Activated CD8-positive, alpha-beta memory T cell treated with anti-CD3 and anti-CD28 coated beads, Interleukin-2, amount 50 U/mL, for 24 hours (primary cell): ENCODE measurements at regions not wholly inside any gene's neighbourhood (a gene's known extent, or its start where the extent isn't known, plus 50 kb on each side); places are given as distances from the start of the nearest gene placed in this dataset.

Experiments used
- DNase-seq: peaks from one replicate; pipeline ENCODE4 v3.0.0-alpha.2; 2020; ENCODE audit errors: extremely low read depth

- no peak for DNase-seq
Measured at GRCh38 chr14:95413289-95414215, 93.8 kb upstream of the CLMN start.

GRCh38 chr14:95410838-95411237 is 91.1 kb upstream of the CLMN start:
- DNase-seq: no peak

DNA sequence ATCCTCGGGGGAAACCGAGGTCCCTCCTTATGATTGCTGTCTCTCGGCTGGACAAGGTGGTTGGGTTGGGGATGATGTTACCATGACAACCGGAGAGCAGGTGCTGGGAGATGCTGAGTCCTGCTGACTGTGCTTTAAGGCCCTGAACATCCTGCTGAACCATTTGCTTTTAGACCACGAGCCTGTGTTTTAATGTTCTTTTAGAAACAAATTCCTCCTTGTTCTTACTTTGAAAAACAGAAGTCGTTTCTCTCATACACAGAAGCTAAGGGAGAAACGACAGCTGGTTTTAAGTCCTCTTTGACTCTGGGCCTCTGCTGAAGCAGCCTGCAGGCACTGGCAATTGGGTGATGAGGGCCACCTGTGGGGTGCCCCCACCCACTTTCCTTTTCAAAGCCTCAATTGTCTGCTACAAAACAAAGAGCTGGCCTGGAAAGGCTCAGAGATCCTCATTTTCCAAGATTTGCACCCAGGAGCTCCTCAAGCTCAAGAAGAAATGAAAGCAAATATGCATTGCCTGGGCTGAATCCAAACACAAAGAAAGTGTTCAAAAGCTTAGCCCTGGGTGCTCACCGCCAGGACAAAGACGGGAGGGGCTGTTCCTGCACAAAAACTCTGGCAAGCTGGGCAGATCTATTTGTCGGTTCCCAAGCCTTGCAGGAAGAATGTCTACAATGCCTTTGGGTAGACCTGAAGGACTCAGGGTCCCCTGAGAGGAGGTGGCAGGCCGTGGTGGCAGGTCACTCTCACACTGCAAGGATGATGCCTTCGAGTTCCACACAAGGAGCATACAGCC is 90.0 kb upstream of the CLMN start:
- no peak for DNase-seq

DNA sequence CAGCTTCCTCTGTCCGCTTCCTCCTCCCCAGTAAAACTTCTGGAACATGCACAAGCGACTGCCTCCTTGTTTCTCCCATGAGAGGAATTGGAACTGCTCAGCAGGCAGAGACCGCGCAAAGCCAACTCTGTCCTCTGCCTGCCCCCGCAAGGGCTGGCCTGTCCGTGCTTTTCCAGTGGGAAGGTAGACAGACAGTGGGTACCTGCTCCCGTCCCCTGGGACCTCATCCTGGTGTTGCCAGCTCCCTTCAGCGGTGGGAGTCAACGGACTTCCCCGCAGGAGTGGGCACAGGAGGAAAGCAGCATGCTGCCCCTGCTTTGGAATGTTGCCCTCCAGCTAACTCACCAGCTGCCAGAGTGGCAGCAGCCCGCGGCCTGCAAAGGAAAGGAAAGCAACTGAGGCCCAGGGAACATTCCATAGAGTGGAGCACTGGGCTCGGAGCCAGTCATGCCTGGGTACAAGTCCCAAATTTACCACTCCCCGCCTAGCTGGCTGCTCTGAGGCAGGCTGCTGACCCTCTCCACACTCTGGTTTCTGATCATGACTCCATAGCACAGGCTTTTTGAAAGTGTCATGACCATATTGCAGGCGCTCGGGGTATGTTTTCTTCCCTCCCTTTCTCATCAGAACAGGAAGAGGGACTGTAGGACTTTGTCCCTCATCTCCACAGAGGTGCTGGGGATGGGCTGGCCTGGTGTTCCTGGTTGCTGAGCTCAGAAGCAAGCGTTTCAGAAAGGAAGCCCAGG is 89.2 kb upstream of the CLMN start:
- no peak for DNase-seq

GRCh38 chr14:95407354-95407753 is 87.6 kb upstream of the CLMN start:
- no peak for DNase-seq

GRCh38 chr14:95406756-95407277 is 87.1 kb upstream of the CLMN start:
- no peak for DNase-seq

- no peak for DNase-seq
Measured at GRCh38 chr14:95404583-95404982, 84.9 kb upstream of the CLMN start.

GRCh38 chr14:95402578-95402977 is 82.9 kb upstream of the CLMN start:
- DNase-seq: no peak

- DNase-seq: no peak
Measured at GRCh38 chr14:95402176-95402575, 82.5 kb upstream of the CLMN start.

DNA sequence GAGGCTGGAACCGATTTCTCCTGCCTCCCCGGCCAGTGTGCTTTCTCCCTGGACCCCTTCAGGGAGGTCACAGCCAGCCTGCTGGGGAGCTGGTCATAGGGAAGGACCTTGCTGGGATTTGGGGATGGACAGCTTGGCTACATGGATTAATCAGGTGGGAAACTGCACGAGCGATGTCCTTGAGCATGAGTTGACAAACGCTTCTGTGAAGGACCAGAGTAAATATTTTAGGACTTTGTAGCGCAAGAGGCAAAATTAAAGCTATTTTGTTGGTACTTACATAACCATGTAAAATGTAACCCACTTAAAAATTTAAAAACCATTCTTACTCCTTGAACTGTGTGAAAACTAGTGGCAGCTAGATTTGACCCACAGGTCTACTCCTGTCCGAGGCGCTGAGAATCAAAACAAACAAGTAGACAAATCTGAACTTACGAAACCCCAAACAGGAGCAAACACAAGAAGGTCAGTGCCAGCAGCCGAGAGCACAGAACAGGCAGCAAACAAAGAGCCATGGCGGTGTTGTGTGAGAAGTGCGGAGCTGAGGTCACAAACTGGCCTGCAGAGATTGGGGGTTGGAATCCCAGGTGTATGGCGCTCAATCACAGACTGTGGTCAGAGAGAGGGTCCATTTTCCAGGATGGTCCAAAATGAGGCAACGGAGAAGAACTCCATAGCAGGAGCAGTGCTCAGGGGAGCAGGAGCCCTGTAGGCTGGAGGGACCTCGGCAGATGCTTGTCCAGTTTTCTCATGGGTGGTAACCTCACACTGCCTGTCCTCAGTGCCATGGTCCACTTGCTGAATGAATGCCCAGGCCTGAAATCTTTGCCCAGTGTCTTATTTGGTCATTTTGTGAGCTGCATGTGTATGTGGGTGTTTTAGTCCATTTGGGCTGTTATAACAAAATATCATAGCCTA is 79.2 kb upstream of the CLMN start:
- no peak for DNase-seq

GRCh38 chr14:95397325-95397724 is 77.6 kb upstream of the CLMN start:
- no peak for DNase-seq

- no peak for DNase-seq
Measured at GRCh38 chr14:95396221-95396620, 76.5 kb upstream of the CLMN start.

DNA sequence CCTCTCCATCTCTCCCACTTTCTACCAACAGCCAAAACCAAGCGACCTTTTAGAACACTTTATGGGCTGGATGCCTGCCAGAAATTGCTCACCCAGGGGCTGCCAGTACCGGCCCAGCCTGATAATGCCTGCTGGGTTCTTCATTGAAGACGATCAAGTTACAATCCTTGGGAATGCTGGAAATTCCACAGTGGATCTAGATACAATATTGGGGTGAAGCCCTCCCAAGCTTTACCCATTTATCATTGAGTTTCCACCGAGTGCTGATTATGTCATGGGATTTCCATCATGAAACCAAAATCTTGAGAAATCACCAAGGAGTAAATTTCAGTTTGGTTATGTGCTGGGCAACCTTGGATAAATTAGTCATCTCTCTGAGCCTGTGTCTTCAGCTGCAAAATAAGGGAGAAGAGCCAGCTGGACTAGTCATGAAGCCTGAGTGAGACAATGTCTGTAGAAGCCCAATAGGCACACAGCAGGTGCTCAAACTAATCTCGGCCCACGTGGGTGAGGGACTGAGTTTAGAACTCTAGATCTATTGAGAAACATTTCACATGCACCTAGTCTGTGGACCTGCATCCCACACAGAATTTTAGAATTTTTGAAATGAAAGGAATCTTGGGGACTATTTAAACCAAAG is 75.5 kb upstream of the CLMN start:
- no peak for DNase-seq

- DNase-seq: no peak
Measured at GRCh38 chr14:95394297-95395097, 74.8 kb upstream of the CLMN start.

DNA sequence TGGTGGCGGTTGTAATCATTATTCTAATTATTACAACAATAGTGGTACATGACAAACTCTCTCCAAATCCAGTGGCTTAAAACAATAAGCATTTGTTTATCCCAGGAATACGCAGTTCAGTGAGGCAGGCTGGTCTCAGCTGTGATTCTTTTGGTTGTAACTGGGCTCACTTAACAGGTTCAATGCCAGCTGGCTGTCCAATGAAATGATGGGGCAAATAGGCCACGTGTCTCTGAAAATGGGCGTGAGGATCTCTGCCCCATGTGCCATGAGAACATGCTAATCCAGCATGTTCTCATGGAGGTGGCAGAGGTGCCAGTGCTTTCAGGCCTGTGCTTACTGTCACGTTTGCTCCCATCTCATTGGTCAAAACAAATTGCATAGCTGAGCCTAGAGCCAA is 73.1 kb upstream of the CLMN start:
- no peak for DNase-seq

DNA sequence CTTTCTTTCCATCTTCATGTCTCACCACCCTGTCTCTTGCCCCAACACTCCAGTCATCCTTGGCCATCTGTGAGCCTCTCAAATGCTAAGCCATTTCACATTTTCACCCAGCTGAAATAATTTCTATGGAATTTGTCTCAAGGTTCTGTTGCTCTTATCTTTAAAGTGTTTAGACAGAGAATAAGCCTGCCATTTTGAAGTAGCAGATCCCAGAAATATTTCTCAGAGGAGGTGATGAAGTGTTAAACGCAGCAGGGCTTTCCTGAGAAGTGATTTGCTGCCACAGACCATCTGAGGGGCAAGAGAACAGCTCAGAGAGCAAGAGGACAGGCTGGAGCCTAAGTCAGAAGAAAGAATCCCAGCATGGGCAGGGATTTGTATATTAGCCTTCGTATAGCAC is 71.6 kb upstream of the CLMN start:
- DNase-seq: no peak

GRCh38 chr14:95389471-95390011 is 69.8 kb upstream of the CLMN start:
- no peak for DNase-seq

- DNase-seq: no peak
Measured at GRCh38 chr14:95388699-95389098, 69.0 kb upstream of the CLMN start.

GRCh38 chr14:95387826-95388445 is 68.2 kb upstream of the CLMN start:
- no peak for DNase-seq
